ENCODE measurements at regions not wholly inside any gene's neighbourhood (a gene's known extent, or its start where the extent isn't known, plus 50 kb on each side); places are given as distances from the start of the nearest gene placed in this dataset.
A peak's percentile ranks its signal among the peaks of the same experiment; 100 is the strongest.

- no CpG with 5 or more reads among the region's 5 CpGs for WGBS (ENCODE audit: extremely low coverage, insufficient coverage, insufficient read length)
- no peak overlapping the region for H2BK12ac ChIP-seq (ENCODE audit: low read length)
These were observed 145.2 kb upstream of the CADM1 start for GRCh38 chr11:115649461-115649860.

GRCh38 chr11:115645631-115646317 lies 141.6 kb upstream of the CADM1 start:
- Histone ChIP-seq H3K27ac (ENCODE audit: low read depth, low read length) (no peak overlapping the region), H3K23ac (ENCODE audit: low read length) (no peak overlapping the region), H2BK120ac (ENCODE audit: insufficient read depth, low read length, poor library complexity) (no peak overlapping the region), H3K9me3 (ENCODE audit: insufficient read depth, low read depth, low read length) (peaks cover 2% of the 10 kb centered on the region), H3K14ac (ENCODE audit: low read length) (no peak overlapping the region), H3K4me3 (ENCODE audit: low read depth, low read length) (no peak overlapping the region), H3K79me1 (ENCODE audit: low read length) (no peaks in the 10 kb centered on the region), H3K4ac (ENCODE audit: low read depth, low read length) (no peak overlapping the region), H4K8ac (ENCODE audit: low read depth, low read length) (no peak overlapping the region), H2AFZ (ENCODE audit: insufficient read depth, low read length, poor library complexity) (no peak overlapping the region), H3K36me3 (ENCODE audit: control insufficient read depth in 1 of 2, insufficient read depth in 2 of 2, low read length in 2 of 2) (no peaks in the 10 kb centered on the region), H3K18ac (ENCODE audit: low read length) (no peak overlapping the region), H3K27me3 (ENCODE audit: insufficient read depth, low read length) (no peaks in the 10 kb centered on the region), H3K79me2 (ENCODE audit: control insufficient read depth, insufficient read depth, low read length, poor library complexity) (no peaks in the 10 kb centered on the region), H2AK5ac (ENCODE audit: low read length) (no peak overlapping the region), H4K91ac (ENCODE audit: low read depth, low read length) (no peak overlapping the region), H3K4me1 (ENCODE audit: control insufficient read depth in 1 of 2, insufficient read depth in 2 of 2, low read length in 2 of 2) (no peaks in the 10 kb centered on the region), H2BK12ac (ENCODE audit: low read length) (no peak overlapping the region), H3K4me2 (ENCODE audit: low read length) (no peak overlapping the region), H3K9ac (ENCODE audit: low read length) (no peak overlapping the region), H2BK5ac (ENCODE audit: low read depth, low read length, poor library complexity) (no peak overlapping the region), H4K12ac (ENCODE audit: low read depth, low read length) (no peak overlapping the region)
- DNase-seq: no peak
- no CpG with 5 or more reads among the region's 28 CpGs for WGBS (ENCODE audit: extremely low coverage, insufficient coverage, insufficient read length)

More at GRCh38 chr11:115649461-115649860, 145.2 kb upstream of the CADM1 start:
- Histone ChIP-seq H2AK5ac (ENCODE audit: low read length) (no peak overlapping the region), H4K8ac (ENCODE audit: low read depth, low read length) (no peak overlapping the region), H3K36me3 (ENCODE audit: control insufficient read depth in 1 of 2, insufficient read depth in 2 of 2, low read length in 2 of 2) (no peaks in the 10 kb centered on the region), H2BK5ac (ENCODE audit: low read depth, low read length, poor library complexity) (no peak overlapping the region), H3K14ac (ENCODE audit: low read length) (no peak overlapping the region), H3K9ac (ENCODE audit: low read length) (no peak overlapping the region), H3K79me2 (ENCODE audit: control insufficient read depth, insufficient read depth, low read length, poor library complexity) (no peaks in the 10 kb centered on the region), H3K4me1 (ENCODE audit: control insufficient read depth in 1 of 2, insufficient read depth in 2 of 2, low read length in 2 of 2) (no peaks in the 10 kb centered on the region), H3K18ac (ENCODE audit: low read length) (no peak overlapping the region), H2AFZ (ENCODE audit: insufficient read depth, low read length, poor library complexity) (no peak overlapping the region), H3K4me2 (ENCODE audit: low read length) (no peak overlapping the region), H4K91ac (ENCODE audit: low read depth, low read length) (no peak overlapping the region), H2BK120ac (ENCODE audit: insufficient read depth, low read length, poor library complexity) (no peak overlapping the region), H3K27ac (ENCODE audit: low read depth, low read length) (no peak overlapping the region), H3K4ac (ENCODE audit: low read depth, low read length) (no peak overlapping the region), H3K9me3 (ENCODE audit: insufficient read depth, low read depth, low read length) (peaks cover 2% of the 10 kb centered on the region), H3K27me3 (ENCODE audit: insufficient read depth, low read length) (no peaks in the 10 kb centered on the region), H3K79me1 (ENCODE audit: low read length) (no peaks in the 10 kb centered on the region), H3K23ac (ENCODE audit: low read length) (no peak overlapping the region), H3K4me3 (ENCODE audit: low read depth, low read length) (no peak overlapping the region), H4K12ac (ENCODE audit: low read depth, low read length) (no peak overlapping the region)
- DNase-seq: no peak

DNA sequence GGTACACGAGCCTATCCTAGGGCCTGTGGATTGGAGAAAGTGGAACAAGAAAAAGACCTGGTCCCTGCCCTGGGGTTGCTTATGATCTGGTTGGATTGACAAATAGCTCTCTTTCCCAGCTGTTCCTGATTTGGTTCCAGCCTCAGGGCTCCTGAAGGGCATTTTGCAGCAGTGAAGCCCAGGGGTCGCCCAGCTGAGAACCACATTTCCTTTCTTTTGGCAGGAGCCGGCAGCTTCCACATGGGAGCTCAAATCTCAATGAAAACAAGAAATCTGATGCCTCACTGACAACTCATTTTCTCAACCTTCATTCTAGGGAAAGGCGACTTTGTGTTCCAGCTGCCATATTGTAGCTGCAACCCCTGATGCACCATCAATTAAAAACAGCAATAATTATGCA lies 140.6 kb upstream of the CADM1 start:
- no peak overlapping the region for H4K8ac ChIP-seq (ENCODE audit: low read depth, low read length)
- H3K79me1 ChIP-seq (ENCODE audit: low read length): no peaks in the 10 kb centered on the region
- no peak overlapping the region for H3K14ac ChIP-seq (ENCODE audit: low read length)
- no peak overlapping the region for H3K4me2 ChIP-seq (ENCODE audit: low read length)
- H3K27ac ChIP-seq (ENCODE audit: low read depth, low read length): no peak overlapping the region
- no peak overlapping the region for H2AK5ac ChIP-seq (ENCODE audit: low read length)
- H2BK120ac ChIP-seq (ENCODE audit: insufficient read depth, low read length, poor library complexity): no peak overlapping the region
- no peak overlapping the region for H3K18ac ChIP-seq (ENCODE audit: low read length)
- no peak overlapping the region for H2BK12ac ChIP-seq (ENCODE audit: low read length)
- no peak for DNase-seq
- no peaks in the 10 kb centered on the region for H3K4me1 ChIP-seq (ENCODE audit: control insufficient read depth in 1 of 2, insufficient read depth in 2 of 2, low read length in 2 of 2)
- H4K91ac ChIP-seq (ENCODE audit: low read depth, low read length): no peak overlapping the region
- no CpG with 5 or more reads among the region's 4 CpGs for WGBS (ENCODE audit: extremely low coverage, insufficient coverage, insufficient read length)
- H3K4me3 ChIP-seq (ENCODE audit: low read depth, low read length): no peak overlapping the region
- H3K27me3 ChIP-seq (ENCODE audit: insufficient read depth, low read length): no peaks in the 10 kb centered on the region
- H2BK5ac ChIP-seq (ENCODE audit: low read depth, low read length, poor library complexity): no peak overlapping the region
- H4K12ac ChIP-seq (ENCODE audit: low read depth, low read length): no peak overlapping the region
- H2AFZ ChIP-seq (ENCODE audit: insufficient read depth, low read length, poor library complexity): no peak overlapping the region
- peaks cover 2% of the 10 kb centered on the region for H3K9me3 ChIP-seq (ENCODE audit: insufficient read depth, low read depth, low read length)
- no peak overlapping the region for H3K23ac ChIP-seq (ENCODE audit: low read length)
- no peaks in the 10 kb centered on the region for H3K36me3 ChIP-seq (ENCODE audit: control insufficient read depth in 1 of 2, insufficient read depth in 2 of 2, low read length in 2 of 2)
- H3K4ac ChIP-seq (ENCODE audit: low read depth, low read length): no peak overlapping the region
- no peaks in the 10 kb centered on the region for H3K79me2 ChIP-seq (ENCODE audit: control insufficient read depth, insufficient read depth, low read length, poor library complexity)
- H3K9ac ChIP-seq (ENCODE audit: low read length): no peak overlapping the region

- no peaks in the 10 kb centered on the region for H3K79me2 ChIP-seq (ENCODE audit: control insufficient read depth, insufficient read depth, low read length, poor library complexity)
- peaks cover 2% of the 10 kb centered on the region for H3K9me3 ChIP-seq (ENCODE audit: insufficient read depth, low read depth, low read length)
- DNase-seq: no peak
- H3K23ac ChIP-seq (ENCODE audit: low read length): no peak overlapping the region
- no peak overlapping the region for H2BK5ac ChIP-seq (ENCODE audit: low read depth, low read length, poor library complexity)
- no peak overlapping the region for H2AK5ac ChIP-seq (ENCODE audit: low read length)
- H3K14ac ChIP-seq (ENCODE audit: low read length): no peak overlapping the region
- H4K8ac ChIP-seq (ENCODE audit: low read depth, low read length): no peak overlapping the region
- H3K27ac ChIP-seq (ENCODE audit: low read depth, low read length): no peak overlapping the region
- H3K9ac ChIP-seq (ENCODE audit: low read length): no peak overlapping the region
- H3K79me1 ChIP-seq (ENCODE audit: low read length): no peaks in the 10 kb centered on the region
- H3K36me3 ChIP-seq (ENCODE audit: control insufficient read depth in 1 of 2, insufficient read depth in 2 of 2, low read length in 2 of 2): no peaks in the 10 kb centered on the region
- H4K91ac ChIP-seq (ENCODE audit: low read depth, low read length): no peak overlapping the region
- WGBS (ENCODE audit: extremely low coverage, insufficient coverage, insufficient read length): no CpG with 5 or more reads among the region's 12 CpGs
- no peak overlapping the region for H3K4ac ChIP-seq (ENCODE audit: low read depth, low read length)
- H2BK120ac ChIP-seq (ENCODE audit: insufficient read depth, low read length, poor library complexity): no peak overlapping the region
- no peak overlapping the region for H2BK12ac ChIP-seq (ENCODE audit: low read length)
- no peak overlapping the region for H4K12ac ChIP-seq (ENCODE audit: low read depth, low read length)
- no peak overlapping the region for H2AFZ ChIP-seq (ENCODE audit: insufficient read depth, low read length, poor library complexity)
- H3K4me2 ChIP-seq (ENCODE audit: low read length): no peak overlapping the region
- no peaks in the 10 kb centered on the region for H3K4me1 ChIP-seq (ENCODE audit: control insufficient read depth in 1 of 2, insufficient read depth in 2 of 2, low read length in 2 of 2)
- peak overlapping the region; percentile 10 for H3K4me3 ChIP-seq (ENCODE audit: low read depth, low read length)
- no peak overlapping the region for H3K18ac ChIP-seq (ENCODE audit: low read length)
- H3K27me3 ChIP-seq (ENCODE audit: insufficient read depth, low read length): no peaks in the 10 kb centered on the region
These were observed 139.5 kb upstream of the CADM1 start for GRCh38 chr11:115643549-115644270.

Data from trophoblast cell (in vitro differentiated cells and primary cell).